Left forelimb (tissue), 1 donor: ENCODE measurements at regions not wholly inside any gene's neighbourhood (a gene's known extent, or its start where the extent isn't known, plus 50 kb on each side); places are given as distances from the start of the nearest gene placed in this dataset.
"Not testable (repeated sequence)": the region's sequence is repeated elsewhere in the genome, so short reads cannot be mapped to it uniquely, and the experiment has no call there.

ENCODE experiments used
- DNase-seq: peaks from one replicate; pipeline ENCODE4 v3.0.0-alpha.2; 2018; ENCODE audit warnings: low spot score

DNA sequence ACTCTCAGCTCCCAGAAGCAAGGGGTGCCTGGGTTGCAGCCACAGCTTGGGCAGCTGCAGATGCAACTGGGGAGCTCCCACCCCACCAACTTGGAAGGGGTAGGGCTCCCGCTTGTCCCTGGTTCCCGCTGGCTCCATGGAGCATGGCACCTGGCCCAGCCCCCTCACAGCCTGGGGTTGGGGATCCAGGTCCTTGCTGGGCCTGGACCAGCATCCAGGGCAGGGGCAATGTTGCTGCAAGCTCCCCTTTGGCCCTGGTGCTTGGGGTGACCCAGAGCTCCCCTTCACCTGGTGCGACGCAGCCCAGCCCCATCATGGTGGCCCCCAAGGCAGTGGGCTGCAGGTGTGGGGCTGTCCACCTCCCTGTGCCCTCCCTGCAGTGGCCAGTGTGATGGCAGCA, 99.6 kb upstream of the FRMD4B start:
- no peak for DNase-seq

DNA sequence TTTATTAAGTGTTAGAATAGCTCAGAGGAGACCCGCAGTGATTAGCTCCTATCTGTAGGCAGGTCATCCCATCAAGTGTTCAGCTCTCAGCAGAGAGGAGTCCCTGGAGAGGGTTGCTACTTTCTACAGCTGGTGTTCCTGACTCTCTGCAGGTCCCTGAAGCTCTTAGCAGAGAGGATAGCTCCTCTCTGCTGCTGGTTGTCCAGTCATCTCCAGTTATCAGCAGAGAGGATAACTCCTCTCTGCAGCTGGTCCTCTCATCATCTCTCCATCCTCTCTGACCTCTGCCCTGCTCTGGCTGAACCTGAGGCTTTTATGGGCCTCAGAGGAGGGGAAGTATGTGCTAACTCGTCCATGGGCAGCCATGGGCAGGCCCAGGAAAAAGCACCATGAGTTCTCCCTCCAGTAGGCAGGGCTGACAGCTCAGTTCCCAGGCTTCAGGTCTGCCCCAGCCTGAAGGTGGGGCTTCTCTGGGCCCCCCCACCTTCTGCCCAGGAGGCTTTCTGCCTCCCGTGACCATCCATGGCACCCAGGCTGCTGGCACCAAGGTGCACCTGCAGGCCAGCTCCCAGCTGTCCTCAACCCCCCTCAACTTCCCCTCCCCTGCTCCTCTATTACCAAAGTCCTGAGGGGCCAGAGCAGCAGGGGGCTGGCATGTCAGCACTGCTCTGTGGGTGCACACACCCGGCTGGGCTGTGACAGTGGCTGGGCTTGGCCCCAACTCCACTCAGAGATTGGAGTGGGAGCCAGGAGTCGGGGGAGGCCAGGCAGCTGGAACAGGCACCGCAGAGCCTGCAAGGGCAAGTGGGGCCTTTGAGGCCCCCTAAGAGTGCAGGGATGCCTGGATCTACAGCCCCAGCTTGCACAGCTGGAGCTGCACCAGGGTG, 98.9 kb upstream of the FRMD4B start:
- no peak for DNase-seq

GRCh38 chr3:69483449-69483848, 97.6 kb upstream of the FRMD4B start:
- no peak for DNase-seq

GRCh38 chr3:69480986-69481385, 95.1 kb upstream of the FRMD4B start:
- DNase-seq, result not testable (repeated sequence)

DNA sequence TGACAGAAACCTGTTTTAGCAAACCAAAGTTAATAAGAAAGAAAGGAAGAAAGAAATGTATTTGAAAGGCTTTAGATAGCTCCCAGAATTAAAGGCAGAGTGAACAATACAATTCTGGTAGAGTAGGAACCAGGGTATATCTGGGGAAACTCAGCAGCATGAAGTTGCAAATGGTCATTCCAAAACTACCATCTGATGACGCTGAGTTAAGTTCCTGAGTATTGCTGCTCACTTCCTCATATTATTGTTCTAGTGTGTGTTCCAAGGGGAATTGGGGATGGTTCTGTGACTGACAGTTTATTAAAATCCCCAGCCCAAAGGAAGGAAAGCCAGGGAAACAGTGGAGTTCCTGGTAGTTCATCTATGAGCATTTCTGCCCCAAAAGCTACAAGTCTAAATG, 88.3 kb upstream of the FRMD4B start:
- no peak for DNase-seq

DNA sequence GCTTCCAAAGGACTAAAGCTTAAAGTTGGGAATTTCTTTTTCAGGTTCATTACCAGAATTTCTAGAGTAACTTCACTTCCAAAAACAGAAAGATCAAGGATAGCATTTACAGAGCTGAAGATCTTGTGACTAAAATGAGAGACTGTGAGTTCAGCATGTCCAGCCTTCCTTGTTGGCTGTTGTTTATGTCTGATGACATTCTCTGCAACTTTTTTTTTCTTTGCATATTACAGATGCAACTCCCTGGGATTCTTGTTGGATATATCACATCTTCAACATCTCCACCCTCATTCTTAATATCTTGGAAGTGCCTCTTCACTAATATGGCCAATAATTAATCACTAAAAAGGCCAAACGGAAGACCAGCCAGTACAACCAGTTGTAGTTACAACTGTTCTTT, 86.2 kb upstream of the FRMD4B start:
- no peak for DNase-seq

DNA sequence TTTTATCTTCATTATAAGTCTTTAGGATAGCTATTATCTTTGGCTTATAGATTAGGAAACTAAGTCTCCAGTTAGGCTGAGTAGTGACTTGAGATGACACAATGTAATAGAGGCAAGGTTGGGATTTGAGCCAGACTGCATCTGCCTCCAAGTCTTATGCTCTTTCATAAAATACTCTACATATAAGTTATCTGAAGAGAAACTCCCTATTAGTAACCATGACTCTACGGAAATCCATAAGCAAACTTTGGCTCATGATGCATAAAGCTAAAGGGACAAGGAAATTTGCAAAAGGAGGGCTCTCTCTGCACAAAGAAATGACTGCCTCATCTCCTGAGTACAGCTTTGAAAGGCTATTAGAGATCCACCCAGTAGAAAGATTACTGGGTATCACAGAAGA, 77.6 kb upstream of the FRMD4B start:
- DNase-seq, result no peak

DNA sequence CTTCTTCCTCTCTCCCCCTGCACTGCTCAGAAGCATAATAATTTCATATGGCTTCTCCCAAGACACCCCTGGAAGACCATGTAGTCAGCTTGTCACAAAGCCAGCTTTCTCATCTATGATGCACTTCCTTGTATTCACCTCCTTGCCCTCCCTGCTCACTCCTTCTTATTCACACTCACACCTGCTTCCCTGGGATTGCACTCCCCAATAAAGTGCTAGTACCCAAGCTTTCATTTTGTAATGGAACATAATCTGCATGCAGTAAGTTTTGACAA, 76.9 kb upstream of the FRMD4B start:
- no peak for DNase-seq

GRCh38 chr3:69462022-69462825, 76.3 kb upstream of the FRMD4B start:
- no peak for DNase-seq

GRCh38 chr3:69460034-69460433, 74.1 kb upstream of the FRMD4B start:
- DNase-seq, result no peak

DNA sequence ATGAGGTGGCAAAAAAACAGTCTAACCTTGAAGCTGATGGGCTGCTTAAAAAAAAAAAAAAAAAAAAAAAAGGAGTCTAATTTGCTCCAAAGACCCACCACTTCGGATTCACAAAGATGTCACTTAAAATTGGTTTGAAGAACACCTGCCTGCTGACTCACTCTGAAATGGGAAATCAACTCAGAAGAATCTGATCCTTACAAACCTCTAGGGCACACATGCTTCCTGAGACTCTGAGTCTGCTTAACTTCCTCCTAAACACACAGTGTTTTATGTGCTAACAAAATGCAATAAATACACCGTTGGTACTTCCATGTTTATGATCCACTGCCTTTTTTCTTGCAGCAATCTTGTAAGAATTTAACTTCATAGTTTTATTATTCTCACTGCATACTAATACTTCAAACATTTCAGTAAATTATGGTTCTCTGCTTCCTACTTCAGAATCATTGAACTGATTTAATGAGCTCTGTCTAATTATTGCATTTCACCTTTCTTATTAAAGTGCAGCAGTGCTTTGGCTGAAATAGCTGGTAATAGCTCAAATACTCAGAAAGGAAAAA, 73.0 kb upstream of the FRMD4B start:
- no peak for DNase-seq

DNA sequence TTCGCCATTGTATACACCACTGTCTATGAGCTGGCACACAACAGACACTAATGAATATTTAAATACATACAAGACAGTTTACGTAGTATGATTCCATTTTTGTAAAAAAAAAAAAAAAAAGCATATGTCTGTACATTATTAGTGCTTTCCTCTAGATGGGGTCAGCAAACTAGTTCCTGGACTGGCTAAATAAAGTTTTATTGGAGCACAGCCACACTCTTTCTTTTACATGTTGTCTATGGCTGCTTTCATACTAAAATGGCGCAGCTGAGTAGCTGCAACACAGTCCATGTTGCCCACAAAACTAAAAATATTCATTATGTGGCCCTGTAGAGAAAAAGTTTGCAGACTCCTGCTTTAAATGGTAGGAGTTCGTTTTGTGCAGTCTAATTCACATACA, 70.7 kb upstream of the FRMD4B start:
- no peak for DNase-seq

DNA sequence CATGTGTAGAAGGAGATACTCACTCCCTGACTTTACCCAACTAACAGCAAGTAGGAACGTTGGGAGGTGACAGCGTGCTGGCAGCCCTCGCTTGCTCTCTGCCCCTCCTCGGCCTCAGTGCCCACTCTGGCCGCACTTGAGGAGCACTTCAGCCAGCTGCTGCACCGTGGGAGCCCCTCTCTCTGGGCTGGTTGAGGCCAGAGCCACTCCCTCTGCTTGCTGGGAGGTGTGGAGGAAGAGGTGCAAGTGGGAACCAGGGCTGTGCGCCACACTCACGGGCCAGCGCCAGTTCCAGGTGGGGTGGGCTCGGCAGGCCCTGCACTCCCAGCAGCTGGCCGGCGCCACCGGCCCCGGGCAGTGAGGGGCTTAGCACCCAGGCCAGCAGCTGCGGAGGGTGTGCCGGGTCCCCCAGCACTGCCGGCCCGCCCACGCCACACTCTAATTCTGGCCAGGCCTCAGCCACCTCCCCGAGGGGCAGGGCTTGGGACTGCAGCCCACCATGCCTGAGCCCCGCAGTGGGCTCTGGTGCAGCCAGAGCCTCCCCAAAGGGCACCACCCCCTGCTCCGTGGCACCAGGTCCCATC, 68.4 kb upstream of the FRMD4B start:
- DNase-seq, result no peak

- DNase-seq, result no peak
These were observed 66.4 kb upstream of the FRMD4B start for GRCh38 chr3:69452295-69452694.

GRCh38 chr3:69451594-69451993, 65.7 kb upstream of the FRMD4B start:
- DNase-seq, result no peak

- no peak for DNase-seq
These were observed 63.0 kb upstream of the FRMD4B start for GRCh38 chr3:69448877-69449276.

DNA sequence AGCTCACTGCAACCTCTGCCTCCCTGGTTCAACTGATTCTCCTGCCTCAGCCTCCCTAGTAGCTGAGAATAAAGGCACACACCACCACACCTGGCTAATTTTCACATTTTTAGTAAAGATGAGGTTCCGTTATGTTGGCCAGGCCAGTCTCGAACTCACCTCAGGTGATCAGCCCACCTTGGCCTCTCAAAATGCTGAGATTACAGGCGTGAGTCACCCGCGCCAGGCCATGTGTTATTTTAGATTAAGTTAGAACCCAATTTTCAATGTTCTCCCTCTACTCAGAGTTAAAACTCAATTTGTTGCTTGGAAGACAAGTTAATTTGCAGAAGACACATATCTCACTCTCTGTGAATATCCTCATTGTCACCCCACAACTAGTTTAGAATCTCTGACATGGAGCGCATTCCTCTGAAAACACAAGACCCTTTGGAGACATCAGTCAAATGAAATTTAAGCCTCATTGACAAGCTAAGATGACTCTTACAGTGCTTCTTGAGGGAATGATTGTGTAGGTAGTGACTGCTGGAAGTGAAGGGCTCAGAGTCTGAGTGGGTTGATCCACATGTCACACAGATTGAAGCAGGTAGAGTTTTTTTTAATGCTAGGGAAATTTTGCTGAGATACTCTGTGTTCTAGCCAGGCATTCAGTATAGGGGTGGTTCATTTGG, 60.6 kb upstream of the FRMD4B start:
- DNase-seq, result no peak

- DNase-seq, result no peak
These were observed 59.6 kb upstream of the FRMD4B start for GRCh38 chr3:69445498-69445897.

DNA sequence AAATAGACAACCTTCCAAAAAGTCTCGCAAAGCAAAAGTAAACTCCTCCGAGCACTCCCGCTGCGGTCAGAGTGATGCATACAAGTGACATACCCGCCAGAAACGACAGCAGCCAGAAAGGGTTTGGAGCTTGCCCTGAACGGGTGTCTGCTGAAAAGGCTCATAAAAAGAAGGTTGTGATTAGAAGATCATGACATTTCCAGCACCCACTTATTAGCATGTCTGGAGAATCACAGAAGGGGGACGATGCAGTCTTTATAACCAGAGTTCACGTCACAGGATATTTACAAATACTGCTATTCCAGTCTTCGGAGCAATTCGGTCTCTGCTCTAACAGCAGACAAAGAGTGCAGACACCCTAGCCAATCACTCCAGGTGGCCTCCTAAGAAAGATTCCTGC, 59.1 kb upstream of the FRMD4B start:
- no peak for DNase-seq

DNA sequence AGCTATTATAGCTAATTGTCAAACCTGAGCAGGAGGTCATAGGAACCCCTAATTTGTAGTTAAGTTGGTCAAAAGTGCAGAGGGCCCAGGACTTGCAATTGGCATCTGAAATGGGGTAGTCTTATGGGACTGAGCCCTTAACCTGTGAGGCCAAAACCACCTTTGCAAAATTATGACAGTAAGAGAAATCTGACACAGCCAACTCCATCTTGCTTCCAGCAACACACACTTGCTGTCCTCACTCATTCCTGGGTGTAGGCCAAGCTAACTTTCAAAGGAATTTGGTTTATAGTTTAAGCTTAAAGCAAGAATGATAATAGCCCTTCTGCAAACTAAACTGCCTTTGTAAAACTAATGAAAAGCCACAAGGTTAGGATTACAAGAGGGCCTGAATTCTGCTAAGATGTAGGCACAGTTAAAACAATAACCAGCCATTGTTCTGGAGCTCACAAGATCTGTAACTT, 57.6 kb upstream of the FRMD4B start:
- DNase-seq, result no peak

- no peak for DNase-seq
These were observed 57.0 kb upstream of the FRMD4B start for GRCh38 chr3:69442771-69443311.

- DNase-seq, result no peak
These were observed 55.8 kb upstream of the FRMD4B start for GRCh38 chr3:69441732-69442131.
